GM23338 (cell line): ENCODE measurements at regions not wholly inside any gene's neighbourhood (a gene's known extent, or its start where the extent isn't known, plus 50 kb on each side); places are given as distances from the start of the nearest gene placed in this dataset.

Experiments
- ATAC-seq: fragments of 200-7000 bp; cut with Tn5 transposase; 3 replicates; pipeline ENCODE4 v1.9.1; 2020
- DNase-seq: peaks from one replicate; pipeline ENCODE4 v3.0.0-alpha.2; 2015; ENCODE audit warnings: low spot score
- H2AFZ ChIP-seq: fragments of 200-600 bp; sonication (generic); 2 replicates; pipeline ENCODE4 v1.8.0; 2016; ENCODE audit warnings: antibody characterized with exemption, mild to moderate bottlenecking, moderate library complexity
- H3F3A ChIP-seq: fragments of 200-600 bp; sonication (generic); replicated peaks from 2 replicates; pipeline ENCODE4 v1.8.0; 2017; ENCODE audit warnings: antibody characterized with exemption, mixed run types, low read depth
- H3K27ac ChIP-seq: fragments of 200-600 bp; sonication (generic); 2 replicates; pipeline ENCODE4 v1.6.1; 2016; ENCODE audit warnings: low read depth
- H3K27me3 ChIP-seq: fragments of 200-600 bp; sonication (generic); 2 replicates; pipeline ENCODE4 v1.8.0; 2016; ENCODE audit warnings: mild to moderate bottlenecking, mixed run types, moderate library complexity; ENCODE audit not compliant: insufficient read depth
- H3K36me3 ChIP-seq: fragments of 200-600 bp; sonication (generic); 2 replicates; pipeline ENCODE4 v1.8.0; 2016; ENCODE audit warnings: mild to moderate bottlenecking; ENCODE audit not compliant: insufficient read depth
- H3K4me1 ChIP-seq: fragments of 200-600 bp; sonication (generic); 2 replicates; pipeline ENCODE4 v1.8.0; 2016; ENCODE audit warnings: mild to moderate bottlenecking, moderate library complexity; ENCODE audit not compliant: insufficient read depth
- H3K4me2 ChIP-seq: fragments of 200-600 bp; sonication (generic); 2 replicates; pipeline ENCODE4 v1.7.1; 2017; ENCODE audit warnings: mixed run types
- H3K4me3 ChIP-seq: fragments of 200-600 bp; sonication (generic); 2 replicates; pipeline ENCODE4 v1.6.1; 2016; ENCODE audit warnings: mixed run types
- H3K79me2 ChIP-seq: fragments of 200-600 bp; sonication (generic); replicated peaks from 2 replicates; pipeline ENCODE4 v1.8.0; 2017; ENCODE audit warnings: mild to moderate bottlenecking; ENCODE audit not compliant: insufficient read depth
- H3K9me2 ChIP-seq: fragments of 200-600 bp; sonication (generic); 2 replicates; pipeline ENCODE4 v1.8.0; 2017; ENCODE audit not compliant: insufficient read depth
- H4K20me1 ChIP-seq: fragments of 200-600 bp; sonication (generic); replicated peaks from 2 replicates; pipeline ENCODE4 v1.8.0; 2017; ENCODE audit warnings: mild to moderate bottlenecking; ENCODE audit not compliant: insufficient read depth
- H3K27ac Mint-ChIP-seq: 2 replicates; pipeline ENCODE4 v1.8.0; 2020; ENCODE audit warnings: inconsistent platforms, mild to moderate bottlenecking, moderate library complexity, mixed read lengths
- H3K27me3 Mint-ChIP-seq: 3 replicates; pipeline ENCODE4 v1.8.0; 2022; ENCODE audit warnings: low read depth, mild to moderate bottlenecking, moderate library complexity, mixed read lengths, inconsistent platforms; ENCODE audit not compliant: insufficient read depth, poor library complexity
- H3K36me3 Mint-ChIP-seq: 3 replicates; pipeline ENCODE4 v1.8.0; 2021; ENCODE audit warnings: low read depth, mild to moderate bottlenecking, inconsistent platforms, moderate library complexity, mixed read lengths
- H3K4me1 Mint-ChIP-seq: 3 replicates; pipeline ENCODE4 v1.8.0; 2020; ENCODE audit warnings: mild to moderate bottlenecking, inconsistent platforms, mixed read lengths
- H3K4me3 Mint-ChIP-seq: 3 replicates; pipeline ENCODE4 v1.8.0; 2021; ENCODE audit warnings: moderate library complexity, mild to moderate bottlenecking, inconsistent platforms, mixed read lengths
- H3K9me3 Mint-ChIP-seq: 3 replicates; pipeline ENCODE4 v1.8.0; 2020; ENCODE audit warnings: moderate library complexity, mild to moderate bottlenecking, inconsistent platforms, mixed read lengths
- CREB1 ChIP-seq: fragments of 250-450 bp; sonication (Bioruptor Pico); IDR thresholded peaks from 2 replicates; pipeline ENCODE4 v1.5.0; 2020; ENCODE audit warnings: low read depth, mild to moderate bottlenecking, moderate library complexity
- CTCF ChIP-seq, 2 experiments: fragments of 200-600 bp in 1 of 2; sonication (generic) in 1 of 2; conservative IDR thresholded peaks; 2 replicates each; pipeline versions ENCODE4 v1.5.1 to v1.6.1; 2016 to 2017; ENCODE audit warnings: antibody characterized with exemption in 2 of 2, low read depth in 2 of 2, mild to moderate bottlenecking in 2 of 2, moderate library complexity in 1 of 2
- ETS1 ChIP-seq: IDR thresholded peaks from 2 replicates; pipeline ENCODE4 v1.6.1; 2016; ENCODE audit warnings: antibody characterized with exemption
- EZH2 ChIP-seq: fragments of 200-600 bp; sonication (generic); IDR thresholded peaks from one replicate; pipeline ENCODE4 v1.8.0; 2017; ENCODE audit warnings: antibody characterized with exemption, mild to moderate bottlenecking, low read depth; ENCODE audit not compliant: unreplicated experiment
- EZH2phosphoT487 ChIP-seq: fragments of 200-600 bp; sonication (generic); IDR thresholded peaks from one replicate; pipeline ENCODE4 v1.8.1; 2018; ENCODE audit warnings: antibody characterized with exemption; ENCODE audit not compliant: unreplicated experiment
- JUNB ChIP-seq: IDR thresholded peaks from one replicate; pipeline ENCODE4 v1.6.1; 2016; ENCODE audit warnings: antibody characterized with exemption; ENCODE audit not compliant: unreplicated experiment
- NANOG ChIP-seq: IDR thresholded peaks from 2 replicates; pipeline ENCODE4 v1.6.1; 2016; ENCODE audit warnings: antibody characterized with exemption, borderline replicate concordance
- POLR2AphosphoS5 ChIP-seq: IDR thresholded peaks from 2 replicates; pipeline ENCODE4 v1.6.1; 2016; ENCODE audit warnings: antibody characterized with exemption, low read depth
- STAT1 ChIP-seq: IDR thresholded peaks from one replicate; pipeline ENCODE4 v1.6.1; 2016; ENCODE audit warnings: antibody characterized with exemption; ENCODE audit not compliant: unreplicated experiment
- ZNF114 ChIP-seq: fragments of 250-450 bp; sonication (Bioruptor Pico); IDR thresholded peaks from 2 replicates; pipeline ENCODE4 v1.5.0; 2020; ENCODE audit warnings: mild to moderate bottlenecking, moderate library complexity
- ZNF462 ChIP-seq: fragments of 250-450 bp; sonication (Bioruptor Pico); IDR thresholded peaks from 2 replicates; pipeline ENCODE4 v1.5.0; 2020; ENCODE audit warnings: mild to moderate bottlenecking, moderate library complexity

GRCh38 chr2:16509042-16509441 is 156.6 kb downstream of the CYRIA start:
- Mint-ChIP-seq H3K9me3 (no peaks in the 10 kb centered on the region), H3K27me3 (peaks cover 8% of the 10 kb centered on the region), H3K27ac (no peak overlapping the region), H3K4me1 (peaks cover 12% of the 10 kb centered on the region), H3K4me3 (no peak overlapping the region), H3K36me3 (no peaks in the 10 kb centered on the region)
- Histone ChIP-seq H3K9me2 (no peaks in the 10 kb centered on the region), H3K79me2 (no peaks in the 10 kb centered on the region), H4K20me1 (no peaks in the 10 kb centered on the region), H3K4me1 (peaks cover 9% of the 10 kb centered on the region), H3K4me3 (no peak overlapping the region), H3K27me3 (peaks cover 10% of the 10 kb centered on the region), H2AFZ (peak overlapping the region; percentile 96; the same call in 1 of the 2 replicates), H3K4me2 (peak overlapping the region; percentile 76; the same call in 1 of the 2 replicates), H3K27ac (no peak overlapping the region), H3K36me3 (no peaks in the 10 kb centered on the region), H3F3A (no peaks in the 10 kb centered on the region)
- ATAC-seq (no peak), DNase-seq (no peak)
- TF ChIP-seq CTCF (conservative IDR thresholded peaks at IDR 0.05; ENCODE audit: low read depth in 2 of 2), result peak; percentile 21 to 52
- no peak for TF ChIP-seq EZH2phosphoT487

- H3K27me3 Mint-ChIP-seq, result peaks cover 8% of the 10 kb centered on the region
- H3K4me3 Mint-ChIP-seq, result peak overlapping the region; percentile 70; the same call in 2 of the 3 replicates
- no peaks in the 10 kb centered on the region for H3K36me3 ChIP-seq
- H3K27ac ChIP-seq, result no peak overlapping the region
- peaks cover 9% of the 10 kb centered on the region for H3K4me1 ChIP-seq
- H3K4me3 ChIP-seq, result peak overlapping the region; percentile 70; the same call in 1 of the 2 replicates
- no peaks in the 10 kb centered on the region for H4K20me1 ChIP-seq
- peaks cover 12% of the 10 kb centered on the region for H3K4me1 Mint-ChIP-seq
- no peaks in the 10 kb centered on the region for H3K9me3 Mint-ChIP-seq
- no peaks in the 10 kb centered on the region for H3K36me3 Mint-ChIP-seq
- no peak overlapping the region for H3K27ac Mint-ChIP-seq
- no peak for DNase-seq
- no peak for ATAC-seq
- H3K4me2 ChIP-seq, result peak overlapping the region; percentile 76
- no peaks in the 10 kb centered on the region for H3K9me2 ChIP-seq
- H2AFZ ChIP-seq, result peak overlapping the region; percentile 96
- H3K79me2 ChIP-seq, result no peaks in the 10 kb centered on the region
- H3F3A ChIP-seq, result no peaks in the 10 kb centered on the region
- H3K27me3 ChIP-seq, result peaks cover 10% of the 10 kb centered on the region
- no peak for TF ChIP-seq POLR2AphosphoS5
- no peak for TF ChIP-seq EZH2
- no peak for TF ChIP-seq CTCF (conservative IDR thresholded peaks at IDR 0.05; ENCODE audit: low read depth in 2 of 2)
- no peak for TF ChIP-seq STAT1
- no peak for TF ChIP-seq ZNF462 (CRISPR knock-in tag)
- TF ChIP-seq ZNF114 (CRISPR knock-in tag), result no peak
- TF ChIP-seq ETS1, result no peak
- TF ChIP-seq EZH2phosphoT487, result no peak
- TF ChIP-seq JUNB, result no peak
- no peak for TF ChIP-seq CREB1
- TF ChIP-seq NANOG, result no peak
These were observed 157.2 kb downstream of the CYRIA start for GRCh38 chr2:16508490-16508851.
